Bronchial epithelial cell (primary cell): ENCODE measurements at regions not wholly inside any gene's neighbourhood (a gene's known extent, or its start where the extent isn't known, plus 50 kb on each side); places are given as distances from the start of the nearest gene placed in this dataset.

Source experiments
- DNase-seq: peaks from one replicate; pipeline ENCODE4 v3.0.0-alpha.2; 2010; ENCODE audit warnings: low read depth
- FAIRE-seq: peaks from 2 replicates; lab custom pipeline; 2011; peaks lifted over from hg19 to GRCh38; lab: Jason Lieb, UNC
- H3K27me3 ChIP-seq: 2 replicates; pipeline ENCODE4 v1.5.1; 2011; ENCODE audit warnings: low read length; ENCODE audit not compliant: control insufficient read depth, insufficient read depth
- H3K36me3 ChIP-seq: 2 replicates; pipeline ENCODE4 v1.5.1; 2011; ENCODE audit warnings: low read length; ENCODE audit not compliant: control insufficient read depth, insufficient read depth
- H3K4me3 ChIP-seq: 2 replicates; pipeline ENCODE4 v1.5.1; 2011; ENCODE audit warnings: mild to moderate bottlenecking, low read depth, low read length, control low read depth
- TF ChIP-seq, protein P1 (sequence below): IDR thresholded peaks from 2 replicates; pipeline ENCODE4 v1.5.1; 2011; ENCODE audit warnings: mild to moderate bottlenecking, moderate library complexity, low read length, control low read depth, inconsistent platforms; ENCODE audit not compliant: insufficient read depth, severe bottlenecking

DNA sequence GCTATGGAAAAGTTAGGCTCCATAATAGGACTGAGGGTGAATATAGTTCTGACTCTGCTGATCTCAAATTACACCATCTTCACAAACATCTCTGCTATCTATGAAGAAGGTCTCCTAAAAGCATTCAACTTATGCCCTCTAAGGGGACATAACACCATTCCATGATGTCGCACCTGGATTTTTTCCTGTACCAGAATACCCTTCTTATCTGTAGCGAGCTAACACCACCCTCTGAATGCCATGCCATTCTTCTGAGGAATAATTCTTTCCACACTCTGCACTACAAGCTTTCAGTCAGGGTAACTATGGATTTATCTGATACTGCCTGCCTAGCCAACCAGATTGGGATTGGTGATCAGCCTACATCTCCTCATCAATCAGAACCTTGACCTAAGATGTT lies 203.8 kb downstream of the PTPRC start:
- TF ChIP-seq, protein P1, sequence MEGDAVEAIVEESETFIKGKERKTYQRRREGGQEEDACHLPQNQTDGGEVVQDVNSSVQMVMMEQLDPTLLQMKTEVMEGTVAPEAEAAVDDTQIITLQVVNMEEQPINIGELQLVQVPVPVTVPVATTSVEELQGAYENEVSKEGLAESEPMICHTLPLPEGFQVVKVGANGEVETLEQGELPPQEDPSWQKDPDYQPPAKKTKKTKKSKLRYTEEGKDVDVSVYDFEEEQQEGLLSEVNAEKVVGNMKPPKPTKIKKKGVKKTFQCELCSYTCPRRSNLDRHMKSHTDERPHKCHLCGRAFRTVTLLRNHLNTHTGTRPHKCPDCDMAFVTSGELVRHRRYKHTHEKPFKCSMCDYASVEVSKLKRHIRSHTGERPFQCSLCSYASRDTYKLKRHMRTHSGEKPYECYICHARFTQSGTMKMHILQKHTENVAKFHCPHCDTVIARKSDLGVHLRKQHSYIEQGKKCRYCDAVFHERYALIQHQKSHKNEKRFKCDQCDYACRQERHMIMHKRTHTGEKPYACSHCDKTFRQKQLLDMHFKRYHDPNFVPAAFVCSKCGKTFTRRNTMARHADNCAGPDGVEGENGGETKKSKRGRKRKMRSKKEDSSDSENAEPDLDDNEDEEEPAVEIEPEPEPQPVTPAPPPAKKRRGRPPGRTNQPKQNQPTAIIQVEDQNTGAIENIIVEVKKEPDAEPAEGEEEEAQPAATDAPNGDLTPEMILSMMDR: no peak
- Histone ChIP-seq H3K27me3 (no peaks in the 10 kb centered on the region), H3K36me3 (peaks cover 8% of the 10 kb centered on the region), H3K4me3 (no peak overlapping the region)
- DNase-seq (no peak), FAIRE-seq (no peak)

DNA sequence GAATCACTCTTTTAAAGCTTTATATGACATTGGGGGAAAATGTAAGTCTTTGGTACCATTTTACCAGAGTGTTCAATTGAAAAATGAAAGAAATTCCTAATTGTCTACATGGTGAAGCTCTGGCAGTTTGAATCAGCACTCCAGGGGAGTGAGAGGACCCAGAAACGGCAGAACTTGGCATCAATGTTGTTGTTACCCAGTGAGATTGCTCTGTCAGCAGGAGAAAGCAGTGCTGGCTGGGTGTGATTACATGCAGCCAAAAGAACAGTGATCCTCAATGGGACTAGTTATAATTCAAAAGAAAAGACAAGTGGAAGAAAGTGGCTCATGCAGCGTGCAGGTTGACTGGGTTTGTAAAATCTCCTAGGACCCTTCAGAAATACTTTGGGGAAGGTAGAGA lies 206.4 kb downstream of the PTPRC start:
- DNase-seq: no peak
- Histone ChIP-seq H3K4me3 (no peak overlapping the region), H3K27me3 (no peaks in the 10 kb centered on the region), H3K36me3 (peaks cover 8% of the 10 kb centered on the region)
- no peak for FAIRE-seq
- TF ChIP-seq, protein P1: no peak

DNA sequence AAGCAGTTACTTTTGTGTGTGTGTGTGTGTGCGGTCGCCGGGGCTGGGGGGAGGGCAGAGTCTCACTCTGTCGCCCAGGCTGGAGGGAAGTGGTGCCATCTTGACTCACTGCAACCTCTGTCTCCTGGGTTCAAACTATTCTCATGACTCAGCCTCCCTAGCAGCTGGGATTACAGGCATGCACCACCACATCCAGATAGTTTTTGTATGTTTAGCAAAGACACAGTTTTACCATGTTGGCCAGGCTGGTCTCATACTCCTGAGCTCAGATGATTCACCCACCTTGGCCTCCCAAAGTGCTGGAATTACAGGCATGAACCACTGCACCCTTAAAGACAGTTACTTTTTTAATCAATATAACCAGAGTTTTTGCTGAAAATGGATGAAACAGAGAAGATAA lies 207.0 kb downstream of the PTPRC start:
- TF ChIP-seq, protein P1: no peak
- Histone ChIP-seq H3K27me3 (no peaks in the 10 kb centered on the region), H3K36me3 (peaks cover 8% of the 10 kb centered on the region), H3K4me3 (no peak overlapping the region)
- DNase-seq (peak; percentile 7), FAIRE-seq (no peak)

DNA sequence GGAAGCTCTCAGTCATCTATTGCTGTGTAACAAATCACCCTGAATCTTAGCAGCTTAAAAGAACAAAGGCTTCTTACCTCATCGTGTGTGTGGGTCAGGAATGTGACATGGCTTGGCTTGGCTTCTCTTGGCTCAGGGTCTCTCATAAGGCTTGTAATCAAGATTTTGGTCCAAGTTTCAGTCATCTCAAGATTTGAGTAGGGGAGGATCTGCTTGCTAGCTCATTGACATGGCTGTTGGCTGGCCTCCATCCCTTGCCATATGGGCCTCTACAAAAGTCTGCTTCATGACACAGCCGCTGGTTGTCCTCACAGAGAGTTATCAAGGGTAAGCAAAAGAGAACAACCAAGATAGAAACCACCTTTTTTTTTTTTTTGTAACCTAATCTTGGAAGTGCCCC lies 207.7 kb downstream of the PTPRC start:
- FAIRE-seq: no peak
- TF ChIP-seq, protein P1: no peak
- no peak for DNase-seq
- H3K36me3 ChIP-seq: peaks cover 8% of the 10 kb centered on the region
- H3K4me3 ChIP-seq: no peak overlapping the region
- no peaks in the 10 kb centered on the region for H3K27me3 ChIP-seq

DNA sequence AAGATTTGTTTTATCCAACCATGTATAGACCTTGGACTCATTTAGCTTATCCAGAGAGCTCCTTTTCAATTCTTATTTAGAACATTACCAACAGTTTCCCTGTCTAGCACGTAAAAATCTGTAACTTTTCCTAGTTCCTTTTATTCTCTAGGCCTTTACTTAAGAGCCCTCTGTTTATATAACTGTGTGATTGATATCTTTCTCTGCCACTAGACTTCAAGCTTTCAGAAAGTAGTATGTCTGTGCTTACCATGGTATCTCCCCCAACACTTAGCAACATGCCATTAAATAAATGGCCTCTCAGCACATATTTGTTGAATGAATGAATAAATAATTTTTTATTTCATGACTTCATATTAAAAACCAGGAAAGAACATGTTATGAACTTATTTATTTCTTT lies 209.4 kb downstream of the PTPRC start:
- TF ChIP-seq, protein P1: no peak
- DNase-seq (no peak), FAIRE-seq (no peak)
- peaks cover 8% of the 10 kb centered on the region for H3K36me3 ChIP-seq
- no peaks in the 10 kb centered on the region for H3K27me3 ChIP-seq
- no peak overlapping the region for H3K4me3 ChIP-seq

DNA sequence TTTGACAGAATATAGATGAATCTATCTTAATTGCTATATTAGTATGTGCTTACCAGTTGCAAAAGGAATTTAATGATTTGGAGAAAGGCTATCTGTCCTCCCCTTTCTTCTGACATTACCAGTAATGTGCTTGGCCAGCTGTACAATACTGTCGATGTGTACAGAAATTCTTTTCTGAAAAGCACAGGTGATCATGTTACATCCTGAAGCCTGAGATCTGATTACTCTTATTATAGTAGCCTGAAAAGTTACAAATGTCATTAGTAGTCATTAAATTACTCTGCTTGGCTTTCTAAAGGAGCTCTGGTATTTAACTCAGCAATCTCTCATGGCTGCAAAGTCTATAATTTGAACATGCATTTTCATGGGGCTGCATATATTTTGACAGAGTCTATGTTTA lies 209.8 kb downstream of the PTPRC start:
- DNase-seq (no peak), FAIRE-seq (no peak)
- peaks cover 8% of the 10 kb centered on the region for H3K36me3 ChIP-seq
- H3K27me3 ChIP-seq: no peaks in the 10 kb centered on the region
- no peak overlapping the region for H3K4me3 ChIP-seq
- TF ChIP-seq, protein P1: no peak
